ENCODE measurements at regions not wholly inside any gene's neighbourhood (a gene's known extent, or its start where the extent isn't known, plus 50 kb on each side); places are given as distances from the start of the nearest gene placed in this dataset.

GRCh38 chr10:108411894-108412293, 1247.4 kb upstream of the SORCS1 start:
- TF ChIP-seq SPI1 (IDR thresholded peaks at IDR 0.05; ENCODE audit: low read depth, low read length) (no peak), POLR2A (IDR thresholded peaks at IDR 0.05; ENCODE audit: low read depth, low read length) (no peak), POLR2AphosphoS5 (IDR thresholded peaks at IDR 0.05; ENCODE audit: low read depth, low read length) (no peak)
